ENCODE measurements at regions not wholly inside any gene's neighbourhood (a gene's known extent, or its start where the extent isn't known, plus 50 kb on each side); places are given as distances from the start of the nearest gene placed in this dataset.

GRCh38 chr5:179415291-179416060, 70.2 kb upstream of the ADAMTS2 start:
- TF ChIP-seq POLR2A (IDR thresholded peaks at IDR 0.05) (no peak), CTCF (IDR thresholded peaks at IDR 0.05) (no peak)
